Endodermal cell (in vitro differentiated cells): ENCODE measurements at regions not wholly inside any gene's neighbourhood (a gene's known extent, or its start where the extent isn't known, plus 50 kb on each side); places are given as distances from the start of the nearest gene placed in this dataset.

ENCODE experiments used
- DNase-seq: peaks from one replicate; pipeline ENCODE4 v3.0.0-alpha.2; 2017
- H3K27ac ChIP-seq: 2 replicates; pipeline ENCODE4 v1.5.1; 2013; ENCODE audit warnings: mild to moderate bottlenecking, low read depth, low read length, moderate library complexity
- H3K27me3 ChIP-seq: 2 replicates; pipeline ENCODE4 v1.6.1; 2013; ENCODE audit warnings: mild to moderate bottlenecking, low read length, moderate library complexity; ENCODE audit not compliant: insufficient read depth, control insufficient read depth, poor library complexity, severe bottlenecking
- H3K36me3 ChIP-seq: 2 replicates; pipeline ENCODE4 v1.7.0; 2013; ENCODE audit warnings: mild to moderate bottlenecking, low read length, moderate library complexity; ENCODE audit not compliant: control insufficient read depth, insufficient read depth
- H3K4me1 ChIP-seq: one replicate; pipeline ENCODE4 v1.7.0; 2013; ENCODE audit warnings: low read length; ENCODE audit not compliant: control insufficient read depth, insufficient read depth
- H3K4me3 ChIP-seq: 2 replicates; pipeline ENCODE4 v1.5.1; 2013; ENCODE audit warnings: mild to moderate bottlenecking, low read length, moderate library complexity
- H3K9ac ChIP-seq: 2 replicates; pipeline ENCODE4 v1.6.1; 2013; ENCODE audit warnings: mild to moderate bottlenecking, low read length, moderate library complexity; ENCODE audit not compliant: poor library complexity, severe bottlenecking; ENCODE audit errors: extremely low read depth
- H3K9me3 ChIP-seq: 2 replicates; pipeline ENCODE4 v1.6.1; 2013; ENCODE audit warnings: mild to moderate bottlenecking, low read length, moderate library complexity; ENCODE audit not compliant: control insufficient read depth
- H3K27ac Mint-ChIP-seq: 2 replicates; pipeline ENCODE4 v1.8.0; 2020; ENCODE audit warnings: mixed read lengths
- H3K27me3 Mint-ChIP-seq: 2 replicates; pipeline ENCODE4 v1.8.0; 2021; ENCODE audit warnings: mild to moderate bottlenecking, mixed read lengths; ENCODE audit not compliant: insufficient read depth
- H3K36me3 Mint-ChIP-seq: 2 replicates; pipeline ENCODE4 v1.8.0; 2020; ENCODE audit warnings: low read depth, mixed read lengths
- H3K4me1 Mint-ChIP-seq: 2 replicates; pipeline ENCODE4 v1.8.0; 2020; ENCODE audit warnings: mixed read lengths
- H3K4me3 Mint-ChIP-seq: 2 replicates; pipeline ENCODE4 v1.8.0; 2020; ENCODE audit warnings: mild to moderate bottlenecking, moderate library complexity, mixed read lengths
- H3K9me3 Mint-ChIP-seq: 2 replicates; pipeline ENCODE4 v1.8.0; 2020; ENCODE audit warnings: mild to moderate bottlenecking, mixed read lengths
- CTCF ChIP-seq: fragments of 200-600 bp; sonication (generic); conservative IDR thresholded peaks from 2 replicates; pipeline ENCODE4 v1.5.0; 2021; ENCODE audit warnings: antibody characterized with exemption, mild to moderate bottlenecking
- WGBS, 2 experiments: methylation state at CpG; one replicate each; pipeline versions ENCODE4 v1.1.5 to v1.1.7; 2013; ENCODE audit warnings: missing lambda C conversion rate in 2 of 2, mixed read lengths in 1 of 2; ENCODE audit not compliant: insufficient coverage in 1 of 2, insufficient read length in 1 of 2; 5-methylcytosine and 5-hydroxymethylcytosine counted together

GRCh38 chr2:211204902-211205301 is 648.5 kb downstream of the CPS1 start:
- no peaks in the 10 kb centered on the region for H3K27me3 Mint-ChIP-seq
- Histone ChIP-seq H3K27ac (no peak overlapping the region), H3K9ac (no peak overlapping the region), H3K27me3 (no peaks in the 10 kb centered on the region), H3K4me3 (no peak overlapping the region), H3K36me3 (no peaks in the 10 kb centered on the region), H3K4me1 (no peaks in the 10 kb centered on the region), H3K9me3 (no peaks in the 10 kb centered on the region)
- no peaks in the 10 kb centered on the region for H3K9me3 Mint-ChIP-seq
- no peak for DNase-seq
- H3K4me1 Mint-ChIP-seq, result no peaks in the 10 kb centered on the region
- no peak overlapping the region for H3K4me3 Mint-ChIP-seq
- H3K27ac Mint-ChIP-seq, result no peak overlapping the region
- H3K36me3 Mint-ChIP-seq, result no peaks in the 10 kb centered on the region
- WGBS, 2 experiments, result 87 to 92% methylated on average over 4 to 6 of the region's 6 CpGs
- no peak for TF ChIP-seq CTCF

GRCh38 chr2:211205358-211205757 is 649.0 kb downstream of the CPS1 start:
- Histone ChIP-seq H3K9ac (no peak overlapping the region), H3K27me3 (no peaks in the 10 kb centered on the region), H3K36me3 (no peaks in the 10 kb centered on the region), H3K27ac (no peak overlapping the region), H3K9me3 (no peaks in the 10 kb centered on the region), H3K4me1 (no peaks in the 10 kb centered on the region), H3K4me3 (no peak overlapping the region)
- Mint-ChIP-seq H3K27me3 (no peaks in the 10 kb centered on the region), H3K4me1 (no peaks in the 10 kb centered on the region), H3K9me3 (no peaks in the 10 kb centered on the region), H3K4me3 (no peak overlapping the region), H3K36me3 (no peaks in the 10 kb centered on the region), H3K27ac (no peak overlapping the region)
- TF ChIP-seq CTCF, result no peak
- no peak for DNase-seq
- WGBS, 2 experiments, result 91% methylated on average over 1 of the region's 1 CpG; no CpG with 5 or more reads in 1 of the 2 experiments

GRCh38 chr2:211205836-211206235 is 649.4 kb downstream of the CPS1 start:
- no peak for TF ChIP-seq CTCF
- H3K4me3 ChIP-seq, result no peak overlapping the region
- H3K36me3 Mint-ChIP-seq, result no peaks in the 10 kb centered on the region
- no peaks in the 10 kb centered on the region for H3K27me3 Mint-ChIP-seq
- no peaks in the 10 kb centered on the region for H3K4me1 Mint-ChIP-seq
- no peaks in the 10 kb centered on the region for H3K36me3 ChIP-seq
- H3K9ac ChIP-seq, result no peak overlapping the region
- no peaks in the 10 kb centered on the region for H3K27me3 ChIP-seq
- no peak overlapping the region for H3K27ac ChIP-seq
- no peak for DNase-seq
- no peaks in the 10 kb centered on the region for H3K9me3 Mint-ChIP-seq
- no peaks in the 10 kb centered on the region for H3K9me3 ChIP-seq
- H3K4me3 Mint-ChIP-seq, result no peak overlapping the region
- H3K27ac Mint-ChIP-seq, result no peak overlapping the region
- H3K4me1 ChIP-seq, result no peaks in the 10 kb centered on the region
